IMR-90 (cell line): ENCODE measurements at regions not wholly inside any gene's neighbourhood (a gene's known extent, or its start where the extent isn't known, plus 50 kb on each side); places are given as distances from the start of the nearest gene placed in this dataset.

Experiments used
- ATAC-seq: fragments of 200-7000 bp; cut with Tn5 transposase; 2 replicates; pipeline ENCODE4 v1.9.1; 2020; ENCODE audit warnings: low read depth, mild to moderate bottlenecking, moderate library complexity
- BruUV-seq: library from RNA; stranded (reverse); fragments of 400-500 nt; replicated peaks from 2 replicates; lab custom pipeline; 2021; lab: Mats Ljungman, UMichigan
- CTCF ChIA-PET: fragments of 300-600 bp; formaldehyde crosslinking; extraction: SDS; loops from one replicate; lab custom pipeline; 2021; ENCODE audit warnings: antibody characterized with exemption; lab: Yijun Ruan, JAX
- POLR2A ChIA-PET: fragments of 300-600 bp; sonication (Branson Sonifier 250); formaldehyde crosslinking; loops from one replicate; lab custom pipeline; 2022; ENCODE audit warnings: antibody characterized with exemption; ENCODE audit not compliant: unreplicated experiment; lab: Charles Lee
- DNase-seq: peaks from one replicate; pipeline ENCODE4 v3.0.0; 2013
- H2AFZ ChIP-seq: replicated peaks from 2 replicates; pipeline ENCODE3; 2013; ENCODE audit warnings: low read length, mild to moderate bottlenecking; ENCODE audit not compliant: poor library complexity
- H2AK5ac ChIP-seq: 2 replicates; pipeline ENCODE4 v1.6.1; 2013; ENCODE audit warnings: low read depth, low read length, inconsistent platforms
- H2AK9ac ChIP-seq: replicated peaks from 2 replicates; pipeline ENCODE3; 2013; ENCODE audit warnings: mild to moderate bottlenecking, low read depth, low read length, moderate library complexity; ENCODE audit not compliant: poor library complexity
- H2BK120ac ChIP-seq: 2 replicates; pipeline ENCODE4 v1.6.1; 2013; ENCODE audit warnings: low read depth, low read length, inconsistent platforms
- H2BK15ac ChIP-seq: 3 replicates; pipeline ENCODE4 v1.6.1; 2013; ENCODE audit warnings: low read depth, low read length, inconsistent platforms
- H2BK20ac ChIP-seq: 2 replicates; pipeline ENCODE4 v1.6.1; 2013; ENCODE audit warnings: low read depth, mild to moderate bottlenecking, inconsistent platforms, low read length, moderate library complexity
- H2BK5ac ChIP-seq: 2 replicates; pipeline ENCODE4 v1.6.1; 2013; ENCODE audit warnings: mild to moderate bottlenecking, low read depth, low read length, inconsistent platforms; ENCODE audit not compliant: poor library complexity, severe bottlenecking
- H3K14ac ChIP-seq: replicated peaks from 2 replicates; pipeline ENCODE4 v1.6.1; 2013; ENCODE audit warnings: low read depth, low read length, inconsistent platforms
- H3K18ac ChIP-seq: 2 replicates; pipeline ENCODE4 v1.6.1; 2013; ENCODE audit warnings: low read depth, low read length, control low read depth
- H3K23ac ChIP-seq: 2 replicates; pipeline ENCODE4 v1.6.1; 2013; ENCODE audit warnings: low read depth, low read length, inconsistent platforms
- H3K27ac ChIP-seq: 2 replicates; pipeline ENCODE4 v1.5.1; 2013; ENCODE audit warnings: mild to moderate bottlenecking, control low read depth, low read length; ENCODE audit not compliant: insufficient read depth
- H3K27me3 ChIP-seq: 2 replicates; pipeline ENCODE4 v1.6.1; 2013; ENCODE audit warnings: low read length; ENCODE audit not compliant: control insufficient read depth, insufficient read depth
- H3K36me3 ChIP-seq: 2 replicates; pipeline ENCODE4 v1.6.1; 2013; ENCODE audit warnings: low read length, mixed read lengths; ENCODE audit not compliant: control insufficient read depth, insufficient read depth
- H3K4ac ChIP-seq: 2 replicates; pipeline ENCODE4 v1.6.1; 2013; ENCODE audit warnings: low read depth, low read length, inconsistent platforms
- H3K4me1 ChIP-seq: 2 replicates; pipeline ENCODE4 v1.6.1; 2013; ENCODE audit warnings: low read length, mixed read lengths; ENCODE audit not compliant: control insufficient read depth, insufficient read depth
- H3K4me2 ChIP-seq: 2 replicates; pipeline ENCODE4 v1.6.1; 2013; ENCODE audit warnings: low read depth, mild to moderate bottlenecking, control low read depth, low read length, moderate library complexity
- H3K4me3 ChIP-seq: 2 replicates; pipeline ENCODE4 v1.5.1; 2013; ENCODE audit warnings: low read depth, mild to moderate bottlenecking, control low read depth, low read length, moderate library complexity; ENCODE audit not compliant: insufficient read depth
- H3K56ac ChIP-seq: 2 replicates; pipeline ENCODE4 v1.6.1; 2013; ENCODE audit warnings: low read length, inconsistent platforms; ENCODE audit not compliant: insufficient read depth; ENCODE audit errors: extremely low read depth
- H3K79me1 ChIP-seq, 2 experiments: 2 replicates each; pipeline ENCODE4 v1.6.1; 2013; ENCODE audit warnings: low read length in 2 of 2, inconsistent platforms in 1 of 2, low read depth in 1 of 2
- H3K9ac ChIP-seq: 2 replicates; pipeline ENCODE4 v1.6.1; 2013; ENCODE audit warnings: low read depth, low read length, control low read depth
- H3K9me1 ChIP-seq: 2 replicates; pipeline ENCODE4 v1.6.1; 2013; ENCODE audit warnings: low read length, inconsistent platforms; ENCODE audit not compliant: insufficient read depth
- H3K9me3 ChIP-seq: 2 replicates; pipeline ENCODE4 v1.6.1; 2013; ENCODE audit warnings: low read length; ENCODE audit not compliant: control insufficient read depth, insufficient read depth
- H4K20me1 ChIP-seq: 2 replicates; pipeline ENCODE4 v1.6.1; 2013; ENCODE audit warnings: low read length, inconsistent platforms; ENCODE audit not compliant: insufficient read depth
- H4K5ac ChIP-seq: 2 replicates; pipeline ENCODE4 v1.6.1; 2013; ENCODE audit warnings: mild to moderate bottlenecking, low read depth, low read length, control low read depth
- H4K8ac ChIP-seq, 2 experiments: 2 replicates each; pipeline ENCODE4 v1.6.1; 2013; ENCODE audit warnings: low read depth in 2 of 2, low read length in 2 of 2, control low read depth in 1 of 2, inconsistent platforms in 1 of 2
- H4K91ac ChIP-seq: 2 replicates; pipeline ENCODE4 v1.6.1; 2013; ENCODE audit warnings: low read depth, low read length, inconsistent platforms; ENCODE audit not compliant: insufficient read depth
- BHLHE40 ChIP-seq: fragments of 150-350 bp; IDR thresholded peaks from 2 replicates; pipeline ENCODE4 v1.6.1; 2016; ENCODE audit warnings: mild to moderate bottlenecking, low read depth, low read length
- CEBPB ChIP-seq: IDR thresholded peaks from 2 replicates; pipeline ENCODE4 v1.6.1; 2012; ENCODE audit warnings: low read depth, low read length, improper control_type of control experiment
- CHD1 ChIP-seq: IDR thresholded peaks from 2 replicates; pipeline ENCODE4 v1.6.1; 2012; ENCODE audit warnings: low read depth, low read length, improper control_type of control experiment
- ELK1 ChIP-seq: fragments of 150-350 bp; IDR thresholded peaks from 2 replicates; pipeline ENCODE4 v1.6.1; 2016; ENCODE audit warnings: low read depth, mild to moderate bottlenecking, low read length, moderate library complexity, borderline replicate concordance
- MAFK ChIP-seq: IDR thresholded peaks from 2 replicates; pipeline ENCODE4 v1.6.1; 2012; ENCODE audit warnings: low read depth, low read length, improper control_type of control experiment
- MAZ ChIP-seq: IDR thresholded peaks from 2 replicates; pipeline ENCODE4 v1.6.1; 2012; ENCODE audit warnings: low read depth, mild to moderate bottlenecking, low read length, improper control_type of control experiment, moderate library complexity, borderline replicate concordance
- RAD21 ChIP-seq: IDR thresholded peaks from 2 replicates; pipeline ENCODE4 v1.6.1; 2012; ENCODE audit warnings: low read length, improper control_type of control experiment
- RCOR1 ChIP-seq: IDR thresholded peaks from 2 replicates; pipeline ENCODE4 v1.6.1; 2012; ENCODE audit warnings: mild to moderate bottlenecking, low read length, improper control_type of control experiment; ENCODE audit not compliant: insufficient replicate concordance
- RFX5 ChIP-seq: IDR thresholded peaks from 2 replicates; pipeline ENCODE4 v1.8.0; 2012; ENCODE audit warnings: low read depth, mild to moderate bottlenecking, low read length, moderate library complexity
- SMC3 ChIP-seq: fragments of 150-350 bp; IDR thresholded peaks from 2 replicates; pipeline ENCODE4 v1.6.1; 2016; ENCODE audit warnings: low read depth, mild to moderate bottlenecking, antibody characterized with exemption, low read length, moderate library complexity
- whole genome bisulfite sequencing, 2 experiments: methylation state at CpG; one replicate each; pipeline versions ENCODE4 v1.1.5 to v1.1.7; 2013; ENCODE audit warnings: missing lambda C conversion rate in 2 of 2; ENCODE audit not compliant: insufficient read length in 1 of 2; ENCODE audit errors: extremely low coverage in 2 of 2; 5-methylcytosine and 5-hydroxymethylcytosine counted together
- dilution Hi-C: fragments of 300-500 bp; cut with HindIII; formaldehyde crosslinking; loops from one replicate; pipeline ENCODE4 v1.14.3; 2018; ENCODE audit warnings: low sequenced_read_pairs; ENCODE audit not compliant: unreplicated experiment
- in situ Hi-C: fragments of 300-500 bp; cut with MboI; formaldehyde crosslinking; loops from 3 replicates; pipeline ENCODE4 v1.14.3; 2019; ENCODE audit warnings: low sequenced_read_pairs, inconsistent platforms, mixed read lengths
- intact Hi-C: fragments of 100-400 bp; cut with micrococcal nuclease; formaldehyde crosslinking; loops from 2 replicates; pipeline ENCODE4 v1.10.0; 2022
- TF ChIP-seq, protein P1 (sequence below): conservative IDR thresholded peaks from 2 replicates; pipeline ENCODE4 v1.5.1; 2012; ENCODE audit warnings: mild to moderate bottlenecking, low read depth, low read length, improper control_type of control experiment

DNA sequence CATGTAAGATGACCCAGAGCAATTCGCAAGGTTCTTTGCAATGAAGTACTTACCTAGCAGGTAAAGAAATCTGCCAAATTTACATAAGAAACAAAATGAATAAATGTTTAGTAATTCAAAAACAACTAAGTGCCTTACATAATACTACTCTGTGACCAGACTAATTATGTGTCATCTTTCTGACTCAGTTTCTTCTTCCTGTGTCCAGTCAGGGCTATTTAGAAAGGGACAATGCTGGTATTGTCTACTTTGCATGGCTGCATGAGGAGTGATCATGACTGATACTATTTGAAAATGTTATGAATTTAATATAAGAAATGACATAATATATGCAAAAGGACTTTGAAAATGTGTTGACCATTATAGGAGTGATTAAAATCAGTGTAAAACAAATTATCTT lies 210.0 kb downstream of the TMEM161B start:
- POLR2A ChIA-PET = no interaction called here
- intact Hi-C loops = no loop called here

More for the DNA sequence above, 210.0 kb downstream of the TMEM161B start:
- Histone ChIP-seq H3K27ac (no peak overlapping the region), H3K4me3 (no peak overlapping the region), H2BK120ac (no peak overlapping the region), H2AK9ac (no peak overlapping the region), H4K8ac (no peak overlapping the region), H3K9ac (no peak overlapping the region), H3K4me2 (no peak overlapping the region), H3K36me3 (no peaks in the 10 kb centered on the region), H4K5ac (no peak overlapping the region), H3K23ac (no peak overlapping the region), H2AFZ (no peak overlapping the region), H3K27me3 (no peaks in the 10 kb centered on the region), H4K20me1 (no peaks in the 10 kb centered on the region), H3K79me1 (no peaks in the 10 kb centered on the region), H2BK20ac (no peak overlapping the region), H3K9me3 (peaks cover 15% of the 10 kb centered on the region), H2AK5ac (no peak overlapping the region), H2BK5ac (no peak overlapping the region), H3K4ac (no peak overlapping the region), H3K4me1 (no peaks in the 10 kb centered on the region), H2BK15ac (no peak overlapping the region), H3K14ac (no peak overlapping the region), H3K9me1 (no peaks in the 10 kb centered on the region), H3K56ac (no peak overlapping the region), H4K91ac (no peak overlapping the region), H3K18ac (no peak overlapping the region)
- ATAC-seq (no peak), DNase-seq (no peak)
- no CpG with 5 or more reads among the region's 1 CpG for WGBS, 2 experiments
- BruUV-seq = no TSS peak
- dilution Hi-C loops (no loop called here), in situ Hi-C loops (no loop called here)
- TF ChIP-seq, protein P1, sequence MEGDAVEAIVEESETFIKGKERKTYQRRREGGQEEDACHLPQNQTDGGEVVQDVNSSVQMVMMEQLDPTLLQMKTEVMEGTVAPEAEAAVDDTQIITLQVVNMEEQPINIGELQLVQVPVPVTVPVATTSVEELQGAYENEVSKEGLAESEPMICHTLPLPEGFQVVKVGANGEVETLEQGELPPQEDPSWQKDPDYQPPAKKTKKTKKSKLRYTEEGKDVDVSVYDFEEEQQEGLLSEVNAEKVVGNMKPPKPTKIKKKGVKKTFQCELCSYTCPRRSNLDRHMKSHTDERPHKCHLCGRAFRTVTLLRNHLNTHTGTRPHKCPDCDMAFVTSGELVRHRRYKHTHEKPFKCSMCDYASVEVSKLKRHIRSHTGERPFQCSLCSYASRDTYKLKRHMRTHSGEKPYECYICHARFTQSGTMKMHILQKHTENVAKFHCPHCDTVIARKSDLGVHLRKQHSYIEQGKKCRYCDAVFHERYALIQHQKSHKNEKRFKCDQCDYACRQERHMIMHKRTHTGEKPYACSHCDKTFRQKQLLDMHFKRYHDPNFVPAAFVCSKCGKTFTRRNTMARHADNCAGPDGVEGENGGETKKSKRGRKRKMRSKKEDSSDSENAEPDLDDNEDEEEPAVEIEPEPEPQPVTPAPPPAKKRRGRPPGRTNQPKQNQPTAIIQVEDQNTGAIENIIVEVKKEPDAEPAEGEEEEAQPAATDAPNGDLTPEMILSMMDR = no peak
- no peak for TF ChIP-seq SMC3
- no peak for TF ChIP-seq ELK1
- TF ChIP-seq MAFK = no peak
- TF ChIP-seq RCOR1 = no peak
- no peak for TF ChIP-seq MAZ
- TF ChIP-seq CHD1 = no peak
- no peak for TF ChIP-seq RAD21
- TF ChIP-seq BHLHE40 = no peak
- TF ChIP-seq RFX5 = no peak
- no peak for TF ChIP-seq CEBPB
- CTCF ChIA-PET = no interaction called here
